ENCODE measurements at regions not wholly inside any gene's neighbourhood (a gene's known extent, or its start where the extent isn't known, plus 50 kb on each side); places are given as distances from the start of the nearest gene placed in this dataset.
"Not testable (repeated sequence)": the region's sequence is repeated elsewhere in the genome, so short reads cannot be mapped to it uniquely, and the experiment has no call there.

GRCh38 chr21:6053145-6053544 is 4468.2 kb upstream of the TPTE start:
- H3K23ac ChIP-seq (ENCODE audit: insufficient read length); H4K91ac ChIP-seq (replicated peaks; ENCODE audit: insufficient read length, low read length); H2BK12ac ChIP-seq (ENCODE audit: low read depth, low read length); H3K4me2 ChIP-seq (ENCODE audit: insufficient read depth in 1 of 2, low read depth in 2 of 2, low read length in 2 of 2); H2AFZ ChIP-seq (ENCODE audit: low read length); CTCF ChIA-PET (ENCODE audit: partially characterized antibody); H4K5ac ChIP-seq (ENCODE audit: insufficient read length, low read depth, low read length); H3K36me3 ChIP-seq (ENCODE audit: control insufficient read depth in 2 of 4, insufficient read depth in 4 of 4, low read length in 3 of 4); H3K4me3 ChIP-seq (ENCODE audit: extremely low read depth in 1 of 4, insufficient read depth in 2 of 4, low read depth in 3 of 4, low read length in 4 of 4); POLR2A ChIA-PET (ENCODE audit: partially characterized antibody); H3K23me2 ChIP-seq (ENCODE audit: low read depth, low read length); H2BK20ac ChIP-seq (ENCODE audit: low read length); H3K79me2 ChIP-seq (ENCODE audit: control insufficient read depth in 1 of 2, insufficient read depth in 2 of 2, low read length in 2 of 2); H3K27ac ChIP-seq (ENCODE audit: low read depth, low read length); H2BK5ac ChIP-seq (ENCODE audit: low read depth, low read length); H3K14ac ChIP-seq (ENCODE audit: insufficient read length); DNase-seq (ENCODE audit: low read depth in 1 of 2, low spot score in 2 of 2); H2BK15ac ChIP-seq (ENCODE audit: low read length); H3K27me3 ChIP-seq (replicated peaks in 1 of 4; ENCODE audit: control insufficient read depth in 3 of 4, extremely low read depth in 1 of 4, insufficient read depth in 3 of 4, low read length in 3 of 4); H3K79me1 ChIP-seq (ENCODE audit: low read depth, low read length); FAIRE-seq; H3K56ac ChIP-seq (replicated peaks; ENCODE audit: insufficient read length, low read depth, low read length); H4K20me1 ChIP-seq (replicated peaks in 1 of 2; ENCODE audit: control insufficient read depth in 1 of 2, insufficient read depth in 2 of 2, low read length in 2 of 2); H3K9me3 ChIP-seq (ENCODE audit: insufficient read depth in 2 of 2, low read depth in 1 of 2, low read length in 1 of 2); H2AK5ac ChIP-seq (ENCODE audit: low read depth, low read length); H3K4ac ChIP-seq (replicated peaks; ENCODE audit: insufficient read length, low read depth, low read length); H2BK120ac ChIP-seq (replicated peaks; ENCODE audit: low read depth, low read length); H4K8ac ChIP-seq (ENCODE audit: extremely low read depth, insufficient read depth, low read length); H3K9ac ChIP-seq (replicated peaks in 1 of 4; ENCODE audit: extremely low read depth in 1 of 4, low read depth in 3 of 4, low read length in 3 of 4); H3K4me1 ChIP-seq (replicated peaks in 1 of 4; ENCODE audit: control insufficient read depth in 3 of 4, insufficient read depth in 4 of 4, low read length in 3 of 4); H3K18ac ChIP-seq (ENCODE audit: extremely low read depth, low read length): not testable (repeated sequence)
- no CpG with 5 or more reads among the region's 25 CpGs for whole genome bisulfite sequencing, 2 experiments (ENCODE audit: extremely low coverage in 1 of 2, insufficient coverage in 1 of 2, insufficient read length in 1 of 2, insufficient replicate concordance in 2 of 2, low coverage in 1 of 2, low lambda C conversion rate in 2 of 2, missing lambda C conversion rate in 1 of 2)

- H3K9me3 ChIP-seq (ENCODE audit: insufficient read depth in 2 of 2, low read depth in 1 of 2, low read length in 1 of 2); CTCF ChIA-PET (ENCODE audit: partially characterized antibody); H3K9ac ChIP-seq (replicated peaks in 1 of 4; ENCODE audit: extremely low read depth in 1 of 4, low read depth in 3 of 4, low read length in 3 of 4); FAIRE-seq; H3K27me3 ChIP-seq (replicated peaks in 1 of 4; ENCODE audit: control insufficient read depth in 3 of 4, extremely low read depth in 1 of 4, insufficient read depth in 3 of 4, low read length in 3 of 4); DNase-seq (ENCODE audit: low read depth in 1 of 2, low spot score in 2 of 2); H3K4me2 ChIP-seq (ENCODE audit: insufficient read depth in 1 of 2, low read depth in 2 of 2, low read length in 2 of 2); H3K36me3 ChIP-seq (ENCODE audit: control insufficient read depth in 2 of 4, insufficient read depth in 4 of 4, low read length in 3 of 4); H3K4me3 ChIP-seq (ENCODE audit: extremely low read depth in 1 of 4, insufficient read depth in 2 of 4, low read depth in 3 of 4, low read length in 4 of 4); H3K14ac ChIP-seq (ENCODE audit: insufficient read length); H4K5ac ChIP-seq (ENCODE audit: insufficient read length, low read depth, low read length); H3K18ac ChIP-seq (ENCODE audit: extremely low read depth, low read length); H4K20me1 ChIP-seq (replicated peaks in 1 of 2; ENCODE audit: control insufficient read depth in 1 of 2, insufficient read depth in 2 of 2, low read length in 2 of 2); H3K27ac ChIP-seq (ENCODE audit: low read depth, low read length); H4K8ac ChIP-seq (ENCODE audit: extremely low read depth, insufficient read depth, low read length); H2BK15ac ChIP-seq (ENCODE audit: low read length); H2AFZ ChIP-seq (ENCODE audit: low read length); H3K4ac ChIP-seq (replicated peaks; ENCODE audit: insufficient read length, low read depth, low read length); H3K56ac ChIP-seq (replicated peaks; ENCODE audit: insufficient read length, low read depth, low read length); H4K91ac ChIP-seq (replicated peaks; ENCODE audit: insufficient read length, low read length); H3K4me1 ChIP-seq (replicated peaks in 1 of 4; ENCODE audit: control insufficient read depth in 3 of 4, insufficient read depth in 4 of 4, low read length in 3 of 4); H3K79me1 ChIP-seq (ENCODE audit: low read depth, low read length); POLR2A ChIA-PET (ENCODE audit: partially characterized antibody); H2BK12ac ChIP-seq (ENCODE audit: low read depth, low read length); H2BK20ac ChIP-seq (ENCODE audit: low read length); H2BK5ac ChIP-seq (ENCODE audit: low read depth, low read length); H2BK120ac ChIP-seq (replicated peaks; ENCODE audit: low read depth, low read length); H3K79me2 ChIP-seq (ENCODE audit: control insufficient read depth in 1 of 2, insufficient read depth in 2 of 2, low read length in 2 of 2); H3K23me2 ChIP-seq (ENCODE audit: low read depth, low read length); H3K23ac ChIP-seq (ENCODE audit: insufficient read length); H2AK5ac ChIP-seq (ENCODE audit: low read depth, low read length): not testable (repeated sequence)
- no CpG with 5 or more reads among the region's 9 CpGs for WGBS, 2 experiments (ENCODE audit: extremely low coverage in 1 of 2, insufficient coverage in 1 of 2, insufficient read length in 1 of 2, insufficient replicate concordance in 2 of 2, low coverage in 1 of 2, low lambda C conversion rate in 2 of 2, missing lambda C conversion rate in 1 of 2)
Measured at GRCh38 chr21:6058997-6059396, 4462.4 kb upstream of the TPTE start.

Data from H1 (cell line).